Esophagus mucosa (tissue), 1 donor: ENCODE measurements at regions not wholly inside any gene's neighbourhood (a gene's known extent, or its start where the extent isn't known, plus 50 kb on each side); places are given as distances from the start of the nearest gene placed in this dataset.

ENCODE experiments used
- ATAC-seq: fragments of 200-7000 bp; cut with Tn5 transposase; one replicate; pipeline ENCODE4 v1.9.1; 2020
- donor health status: DM: yes; HTN: yes; CAD: no.

DNA sequence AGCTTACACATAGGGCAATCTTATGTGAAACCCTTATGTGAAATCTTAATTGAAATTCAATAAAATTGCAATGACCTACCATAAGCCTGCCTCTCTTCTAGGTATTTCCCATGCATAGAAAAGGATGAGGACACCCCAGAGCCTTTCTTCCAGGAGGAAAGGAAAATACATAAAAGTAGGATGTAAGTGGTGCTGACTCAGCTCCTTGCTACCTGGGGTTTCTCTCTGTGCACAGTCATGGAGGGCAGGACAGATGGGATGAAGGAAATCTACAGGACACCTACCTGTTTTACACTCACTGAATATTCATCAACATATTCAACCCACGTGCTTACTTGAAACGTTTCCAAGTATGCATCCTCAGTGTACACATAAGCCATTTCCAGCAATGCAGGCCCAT, 1299.2 kb upstream of the SLC10A2 start:
- no peak for ATAC-seq

DNA sequence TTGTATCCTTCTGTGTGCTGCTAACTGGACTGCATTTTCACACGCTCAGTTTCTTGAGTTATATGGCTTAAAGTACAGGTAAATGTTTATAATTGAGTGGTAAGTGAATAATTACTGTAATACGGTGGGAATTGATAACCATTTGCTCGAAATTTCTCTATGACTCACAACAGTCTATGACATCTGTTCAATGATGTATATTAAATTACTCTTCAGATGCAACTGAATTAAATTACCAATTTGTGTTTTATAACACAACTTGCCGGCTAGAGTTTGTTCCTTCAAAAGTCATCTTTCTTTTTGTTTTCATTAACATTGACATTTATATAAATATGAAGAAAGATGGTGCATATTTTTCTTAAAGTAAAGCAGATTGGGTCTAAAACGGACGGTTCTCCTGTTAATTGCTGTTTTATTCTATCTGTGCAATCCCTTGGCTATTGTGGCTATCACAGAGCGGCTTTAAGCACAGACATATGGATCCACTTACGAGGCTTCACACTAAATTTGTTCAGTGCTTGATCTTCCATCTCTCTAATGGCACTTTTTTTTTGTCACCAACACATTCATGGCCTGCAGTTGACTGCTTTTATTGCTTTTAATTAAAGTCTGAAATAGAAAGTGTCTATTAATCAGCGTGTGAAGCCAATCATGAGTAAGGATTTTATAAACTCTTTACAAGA, 1291.6 kb upstream of the SLC10A2 start:
- ATAC-seq: no peak

DNA sequence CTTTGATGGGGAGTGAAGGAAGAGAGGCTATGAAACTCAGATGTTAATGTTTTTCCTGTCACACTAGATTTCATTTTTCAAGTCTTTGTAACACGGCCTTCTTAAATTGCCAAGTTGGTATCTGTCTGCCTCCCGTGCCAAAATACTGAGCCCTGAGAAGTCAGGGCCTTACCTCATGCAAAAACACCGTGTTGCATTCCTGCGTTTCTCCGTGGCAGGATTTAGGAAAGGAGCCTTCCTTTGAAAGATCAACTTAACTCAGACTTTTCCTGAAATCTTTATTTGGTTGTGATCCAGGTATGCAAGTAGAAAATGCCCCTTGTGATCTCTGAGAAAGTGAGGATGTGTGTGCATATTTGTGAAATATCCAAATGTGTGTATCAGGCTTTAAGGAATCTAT, 1291.0 kb upstream of the SLC10A2 start:
- no peak for ATAC-seq

DNA sequence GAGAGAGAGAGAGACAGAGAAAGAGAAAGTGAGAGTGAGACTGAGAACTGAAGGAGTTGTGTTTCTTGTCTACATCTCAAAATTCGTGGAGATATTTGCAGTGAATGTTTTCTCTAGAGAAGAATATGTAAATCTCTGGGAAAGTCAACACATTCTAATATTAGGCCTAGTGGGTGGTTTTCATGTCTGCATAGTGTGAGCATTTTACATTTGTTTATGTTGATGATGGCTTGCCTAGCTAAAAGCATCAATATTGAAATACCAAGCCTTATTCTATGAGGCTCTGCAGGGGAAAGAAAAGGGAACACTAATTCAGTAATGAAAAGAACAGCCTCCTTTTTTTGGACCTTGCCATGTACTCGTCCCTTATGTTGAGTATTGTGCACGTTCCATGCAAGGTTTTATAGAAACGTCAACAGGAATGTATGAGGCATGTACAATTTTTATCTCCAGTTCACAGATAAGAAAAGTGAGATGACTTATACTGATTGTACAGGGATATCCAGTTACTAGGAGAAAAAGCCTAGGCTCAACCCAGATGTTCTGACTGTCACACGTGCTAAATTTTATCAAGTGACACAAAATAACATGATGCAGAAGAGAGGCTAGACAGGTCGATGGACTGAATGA, 1288.9 kb upstream of the SLC10A2 start:
- ATAC-seq: no peak

DNA sequence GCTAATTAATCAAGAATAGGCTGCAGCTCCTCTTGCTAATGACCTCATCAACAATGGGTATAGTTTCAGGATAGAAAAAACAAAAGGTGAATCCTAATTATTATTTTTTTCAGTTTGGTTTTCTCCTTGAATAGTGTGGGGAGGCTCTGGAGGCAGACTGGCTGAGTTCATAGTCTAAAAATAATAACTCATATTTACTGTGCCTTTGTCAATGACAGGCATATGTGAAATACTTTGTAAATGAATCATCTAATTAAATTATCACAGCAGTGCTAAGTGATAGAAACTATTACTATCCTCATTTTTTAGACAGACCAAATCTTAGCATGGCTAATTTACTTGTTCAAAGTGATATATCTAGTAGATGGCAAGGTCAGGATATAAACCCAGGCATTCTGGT, 1261.0 kb upstream of the SLC10A2 start:
- ATAC-seq: no peak

DNA sequence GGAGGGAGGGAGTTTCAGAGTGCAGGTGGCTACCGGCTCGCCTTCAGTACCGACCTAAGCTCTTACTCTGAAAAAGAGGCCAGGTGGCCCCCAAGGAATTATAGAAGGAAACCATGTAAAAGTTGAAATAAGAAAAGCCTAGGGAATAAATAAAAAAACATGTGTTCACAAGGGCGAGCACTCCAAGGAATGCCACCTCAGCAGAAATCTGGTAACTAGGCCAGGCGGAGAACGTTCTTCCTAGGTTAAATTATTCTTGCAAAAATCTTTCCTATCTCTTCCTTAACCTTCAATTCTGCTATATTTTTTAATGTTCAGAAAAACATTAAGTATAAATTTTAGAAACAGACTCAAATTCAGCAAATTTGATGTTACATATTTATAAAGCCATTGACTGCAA, 1260.3 kb upstream of the SLC10A2 start:
- no peak for ATAC-seq

DNA sequence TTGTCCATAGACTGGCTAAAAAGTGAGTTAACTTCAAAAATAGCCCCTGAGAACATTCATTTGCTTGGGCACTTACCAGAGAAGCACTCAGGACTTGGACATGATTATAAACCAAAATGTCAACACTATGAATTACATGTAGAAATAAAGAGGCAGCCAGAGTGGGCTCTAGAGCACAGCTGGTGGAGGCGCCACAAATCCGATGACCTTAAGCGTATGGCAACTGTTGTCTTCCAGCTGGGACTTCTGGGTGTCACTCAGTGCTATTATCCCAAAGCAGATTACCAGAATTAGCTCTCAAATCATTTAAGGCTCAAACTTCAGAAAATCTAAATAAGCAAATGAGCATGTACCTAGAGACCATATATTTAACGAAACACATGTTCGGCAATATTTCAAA, 1255.5 kb upstream of the SLC10A2 start:
- no peak for ATAC-seq

DNA sequence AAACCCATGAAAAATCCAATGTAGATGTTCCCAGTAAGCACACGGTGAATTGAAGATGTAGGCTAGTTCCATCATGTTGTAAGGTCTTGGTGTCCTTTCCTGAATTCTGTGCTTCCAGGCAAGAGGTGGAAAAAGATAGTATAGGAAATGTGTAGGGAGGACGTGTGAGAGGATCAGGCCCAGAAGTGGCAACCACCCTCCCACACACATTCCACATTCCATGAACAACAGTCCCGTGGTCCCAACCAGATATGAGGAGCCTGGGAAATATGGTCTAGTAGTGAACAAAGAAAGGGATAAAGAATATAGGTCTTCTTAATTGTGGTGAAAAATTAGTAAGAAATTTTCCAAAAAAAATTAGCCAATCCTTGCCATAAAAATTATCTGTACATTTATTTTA, 1254.2 kb upstream of the SLC10A2 start:
- no peak for ATAC-seq

DNA sequence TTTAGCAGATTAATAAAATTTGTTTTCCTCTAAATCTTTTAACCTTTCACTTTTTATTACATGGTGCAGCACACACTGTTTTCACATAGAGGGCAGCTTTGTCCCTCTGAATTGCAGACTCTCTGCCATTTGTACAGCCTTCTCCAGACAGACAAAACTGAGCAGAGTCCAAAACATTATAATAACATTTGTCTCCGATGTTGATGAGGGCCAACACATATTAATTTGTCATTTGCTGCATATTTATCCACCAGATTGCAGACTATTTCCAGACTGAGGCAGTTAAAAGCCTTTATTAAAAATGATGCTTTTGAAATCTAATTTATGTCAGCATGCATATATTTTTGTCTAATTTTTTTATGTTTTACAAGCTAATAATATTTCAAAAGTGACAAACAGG, 1251.9 kb upstream of the SLC10A2 start:
- no peak for ATAC-seq

DNA sequence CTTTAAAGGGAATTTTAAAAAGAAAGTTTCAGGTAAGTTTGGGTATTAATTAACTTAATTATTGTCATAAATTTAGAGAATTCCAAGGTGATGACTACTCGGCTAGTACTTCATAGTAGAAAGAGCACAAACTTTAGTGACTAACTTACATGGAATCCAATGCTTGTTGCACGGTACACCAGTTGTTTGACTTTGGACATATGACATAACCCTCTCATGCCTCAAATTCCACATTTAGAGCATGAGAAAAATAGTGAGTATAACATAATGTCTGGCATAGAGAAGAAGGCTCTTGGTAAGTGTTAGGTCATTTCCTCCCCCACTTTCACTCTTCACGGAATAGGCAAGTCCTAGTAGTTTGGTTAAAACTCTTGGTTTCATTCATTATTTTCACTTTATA, 1249.4 kb upstream of the SLC10A2 start:
- ATAC-seq: no peak

DNA sequence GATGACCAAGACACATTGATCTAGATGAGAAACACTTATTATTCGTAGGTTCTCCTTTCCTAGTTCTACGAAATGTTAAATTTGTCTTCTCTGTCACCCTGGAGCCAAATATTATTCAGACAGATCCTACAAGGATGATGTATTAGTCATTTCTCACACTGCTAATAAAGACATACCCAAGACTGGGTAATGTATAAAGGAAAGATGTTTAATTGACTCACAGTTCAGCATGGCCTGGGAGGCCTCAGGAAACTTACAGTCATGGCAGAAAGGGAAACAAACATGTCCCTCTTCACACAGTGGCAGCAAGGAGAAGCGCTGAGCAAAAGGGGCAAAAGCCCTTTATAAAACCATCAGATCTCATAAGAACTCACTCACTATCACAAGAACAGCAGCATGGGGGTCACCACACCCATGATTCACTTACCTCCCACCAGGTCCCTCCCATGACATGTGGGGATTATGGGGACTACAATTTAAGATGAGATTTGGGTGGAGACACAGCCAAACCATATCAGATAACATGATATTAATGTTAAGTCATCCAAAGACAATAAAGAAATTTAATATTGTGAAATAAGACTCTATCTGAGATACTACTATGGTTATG, 1248.8 kb upstream of the SLC10A2 start:
- no peak for ATAC-seq

DNA sequence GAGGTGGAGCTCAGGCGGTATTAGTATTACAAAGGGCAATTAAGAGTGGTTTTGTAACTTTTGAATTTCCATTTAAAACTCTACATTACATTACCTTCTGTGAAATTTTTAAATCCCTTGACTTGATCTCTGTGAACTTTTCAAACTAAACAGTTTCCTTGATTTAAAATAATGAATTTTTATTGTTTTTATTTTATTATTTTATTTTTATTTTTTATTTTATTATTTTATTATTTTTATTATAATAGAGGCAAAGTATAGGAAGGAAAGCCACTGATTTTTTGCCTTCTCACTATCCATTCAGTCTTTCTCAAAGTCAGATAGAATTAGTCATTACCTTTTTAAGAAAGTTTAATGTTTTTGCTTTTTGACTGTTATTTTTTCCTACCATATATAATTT, 1248.1 kb upstream of the SLC10A2 start:
- no peak for ATAC-seq

DNA sequence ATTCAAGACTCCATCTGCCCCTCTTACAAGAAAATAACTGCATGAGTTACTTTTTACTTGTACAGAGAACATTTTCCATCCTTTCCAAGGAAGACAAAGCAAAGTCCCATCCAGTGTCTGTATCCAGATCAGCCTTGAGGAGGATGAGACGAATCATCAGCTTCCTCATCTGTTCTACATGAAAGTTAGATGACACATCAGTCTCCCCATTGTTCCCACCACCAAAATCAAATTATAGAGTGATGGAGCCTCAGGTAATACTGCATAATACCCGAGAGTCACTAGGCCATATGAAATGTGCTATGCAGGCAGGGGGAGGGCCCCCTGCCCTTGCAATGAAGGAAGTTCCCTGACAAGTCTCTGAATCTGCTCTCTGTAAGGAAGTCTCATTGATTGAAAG, 1244.6 kb upstream of the SLC10A2 start:
- no peak for ATAC-seq

DNA sequence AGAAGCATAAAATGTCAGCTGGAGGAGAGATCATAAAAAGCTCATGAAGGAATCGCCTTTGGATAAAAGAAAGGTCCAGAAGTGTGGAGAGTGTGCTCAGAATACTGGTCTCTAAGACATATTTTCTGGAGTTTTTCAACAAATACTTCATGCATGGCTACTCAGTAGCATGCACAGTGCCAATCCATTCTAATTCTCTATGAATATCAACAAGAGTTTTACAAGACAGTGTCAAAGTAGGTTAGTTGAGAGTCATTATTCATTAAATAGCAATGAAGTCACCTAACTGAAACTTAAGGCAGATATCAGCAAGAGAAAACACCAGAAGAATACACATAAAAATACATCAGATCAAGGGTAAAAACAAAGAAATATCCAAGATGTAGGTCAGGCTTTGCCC, 1243.2 kb upstream of the SLC10A2 start:
- ATAC-seq: no peak

DNA sequence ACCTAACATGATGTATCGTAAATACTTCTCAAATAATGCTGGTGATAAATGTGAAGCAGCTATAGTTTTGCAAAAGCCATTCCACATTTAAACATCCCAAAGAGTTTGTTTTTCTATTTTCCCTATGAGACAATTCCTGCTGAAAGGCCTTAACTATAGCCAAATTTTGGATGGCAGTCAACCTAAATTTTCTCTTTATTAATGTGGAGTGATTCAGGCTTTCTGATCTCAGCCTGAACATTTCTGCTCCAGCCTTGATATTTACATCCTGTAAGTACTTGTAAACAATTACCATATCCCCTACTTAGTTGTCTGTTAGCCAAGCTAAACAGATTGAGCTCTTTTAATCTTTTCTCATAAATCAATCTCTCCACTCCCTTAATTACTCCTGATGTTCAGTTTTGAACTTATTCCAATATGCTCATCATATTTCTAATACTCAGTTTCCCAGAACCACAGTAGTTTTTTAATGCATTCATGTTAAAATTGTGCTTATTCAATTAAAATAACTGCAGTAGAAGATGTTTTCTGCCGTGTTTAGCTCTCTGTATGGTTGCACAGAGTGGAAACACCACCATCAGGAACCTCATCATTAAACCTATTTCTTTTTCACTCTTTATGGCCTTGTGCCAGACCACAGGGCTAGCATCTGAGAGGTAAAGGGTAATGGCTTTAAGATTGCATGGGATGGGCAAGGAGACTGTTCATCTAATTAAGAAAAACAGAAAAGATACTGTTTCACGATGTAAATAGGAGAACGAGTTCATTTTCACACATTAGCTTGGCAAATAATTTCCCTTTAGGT, 1235.2 kb upstream of the SLC10A2 start:
- no peak for ATAC-seq

DNA sequence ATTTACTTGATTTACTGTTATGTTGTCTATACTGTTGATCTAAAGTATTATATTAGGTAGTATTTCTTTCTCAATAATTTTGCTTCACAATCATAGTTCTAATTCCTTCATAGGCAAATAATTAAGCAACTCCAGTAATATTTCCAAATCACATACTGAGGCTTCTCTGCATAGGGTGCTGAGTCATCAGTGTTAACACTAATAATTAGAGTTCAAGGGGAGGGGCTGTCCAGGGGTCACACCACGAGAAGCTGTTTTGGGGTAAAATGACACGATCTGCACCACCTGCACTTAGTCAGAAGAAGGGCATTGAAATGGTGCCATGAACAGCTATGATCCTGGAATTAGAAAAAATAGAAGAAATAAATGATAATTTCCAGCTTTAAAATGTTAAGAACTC, 1230.9 kb upstream of the SLC10A2 start:
- ATAC-seq: no peak

DNA sequence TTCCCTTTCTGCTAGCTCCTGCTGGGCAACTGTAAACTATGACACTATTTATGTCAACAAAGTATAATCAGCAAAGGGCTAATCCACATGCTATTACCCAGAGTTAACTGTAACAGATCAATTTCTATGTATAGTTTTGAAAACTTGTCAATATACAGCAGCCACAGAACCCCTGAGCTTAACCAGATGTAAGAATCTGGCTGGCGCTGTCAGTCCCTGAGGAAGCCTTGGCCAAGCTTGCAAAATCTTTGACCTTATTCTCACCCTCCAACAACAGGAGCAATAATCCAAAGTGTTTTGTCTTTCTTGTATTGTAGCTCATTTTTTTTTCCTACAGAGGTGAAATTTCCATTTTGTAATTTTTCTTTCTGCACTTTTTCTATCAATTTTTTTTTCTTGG, 1230.1 kb upstream of the SLC10A2 start:
- ATAC-seq: no peak

DNA sequence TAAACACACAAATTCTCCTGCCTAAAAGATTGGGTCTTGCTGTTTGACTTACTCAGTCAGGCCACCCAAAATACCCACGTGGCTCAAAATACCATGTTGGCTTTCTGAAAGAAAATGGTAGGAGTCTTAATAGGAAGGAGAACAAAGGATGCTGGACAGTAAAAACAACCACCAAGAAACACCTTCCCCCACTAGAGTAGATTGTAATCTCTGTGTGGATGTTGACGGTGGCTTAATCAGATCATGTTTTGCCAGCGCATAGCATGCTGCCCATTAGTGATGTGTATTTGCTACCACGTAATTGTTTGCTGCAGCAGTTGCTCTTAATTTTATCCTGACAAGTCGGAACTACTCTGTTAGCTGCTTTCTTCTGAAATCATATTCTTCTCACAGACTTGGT, 1229.3 kb upstream of the SLC10A2 start:
- ATAC-seq: no peak

DNA sequence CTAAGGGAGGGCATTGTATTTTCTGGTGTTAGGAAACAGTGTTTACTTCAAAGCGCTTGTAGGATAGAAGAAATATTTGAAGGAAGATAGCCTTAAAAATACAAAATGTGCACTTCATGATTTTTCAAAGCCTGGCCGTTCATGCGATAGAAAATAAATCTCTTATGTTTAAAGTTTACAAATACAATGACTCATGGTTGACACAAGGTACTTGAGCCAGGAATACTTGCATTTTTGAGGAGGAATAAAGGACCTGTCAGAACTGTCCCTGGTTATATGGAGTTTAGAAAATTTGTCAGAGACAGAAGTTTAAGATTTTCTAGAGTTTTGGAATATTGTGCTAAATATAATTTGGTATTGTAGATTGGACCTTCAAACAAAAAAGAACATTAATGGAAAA, 1223.2 kb upstream of the SLC10A2 start:
- ATAC-seq: no peak

DNA sequence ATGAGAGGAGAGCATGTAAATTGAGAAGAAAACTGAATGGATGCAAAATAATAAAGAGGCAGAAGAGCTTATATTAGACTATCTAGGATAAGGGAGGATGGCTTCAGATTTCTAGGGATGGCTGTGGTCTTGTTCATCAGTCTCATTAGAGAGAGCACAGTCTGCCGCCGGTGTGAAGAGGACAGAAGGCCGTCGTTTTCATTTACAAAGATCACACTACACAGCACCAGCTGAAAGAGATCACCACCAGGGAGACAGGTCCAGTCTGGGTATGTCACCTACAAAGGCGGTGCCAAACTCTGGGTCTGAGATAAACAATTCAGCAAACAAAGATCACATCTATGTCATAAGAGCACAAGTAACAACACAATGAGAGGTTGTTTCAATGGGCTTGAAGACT, 1222.3 kb upstream of the SLC10A2 start:
- no peak for ATAC-seq

DNA sequence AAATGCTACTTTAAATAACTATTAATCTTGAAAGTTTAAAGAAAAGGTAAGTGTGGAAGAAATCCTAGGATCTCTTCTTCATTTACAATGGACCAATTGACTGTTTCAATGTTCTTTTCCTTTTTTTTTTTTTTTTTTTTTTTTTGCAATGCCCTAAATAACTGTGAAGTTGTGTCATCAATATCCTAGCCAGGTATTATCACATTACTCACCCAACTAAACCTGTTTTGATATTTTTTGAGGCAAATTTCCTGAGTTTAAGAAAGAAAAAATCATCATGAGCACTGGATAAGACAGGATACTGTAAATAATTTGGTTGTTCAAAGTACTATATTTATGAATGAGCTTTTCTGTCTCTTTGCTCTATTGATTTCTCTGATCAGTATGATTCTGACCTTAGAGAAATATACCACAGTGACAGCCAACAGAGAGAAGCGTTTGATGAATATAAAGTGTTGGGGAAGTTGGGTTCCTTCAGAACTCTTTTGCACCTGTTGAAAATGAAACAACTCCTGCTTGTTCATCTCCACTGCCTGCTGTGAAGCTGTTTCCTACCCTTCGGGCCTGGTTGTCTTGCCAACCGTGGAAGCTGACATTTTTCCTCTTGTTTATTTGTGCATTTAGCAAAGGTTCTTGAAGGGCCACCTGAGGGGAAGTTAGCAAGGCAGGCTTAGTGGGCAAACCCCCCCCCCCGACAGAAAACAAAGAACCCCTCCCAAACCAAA, 1220.5 kb upstream of the SLC10A2 start:
- no peak for ATAC-seq

DNA sequence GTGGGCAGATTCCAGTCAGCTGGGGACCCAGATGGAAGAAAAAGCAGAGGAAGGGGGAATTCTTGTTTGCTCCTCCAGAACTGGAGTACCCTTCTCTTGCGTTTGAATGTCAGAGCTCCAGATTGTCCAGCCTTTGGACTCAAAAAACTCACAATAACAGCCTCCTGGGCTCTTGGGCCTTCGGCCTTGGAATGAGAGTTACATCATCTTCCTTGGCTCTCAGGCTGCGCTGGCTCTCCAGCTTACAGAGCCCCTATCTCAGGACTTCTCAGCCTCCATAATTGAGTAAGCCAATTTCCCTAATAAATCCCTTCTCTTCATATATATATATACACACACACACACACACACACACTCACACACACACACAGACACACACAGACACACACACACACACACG, 1215.7 kb upstream of the SLC10A2 start:
- no peak for ATAC-seq

DNA sequence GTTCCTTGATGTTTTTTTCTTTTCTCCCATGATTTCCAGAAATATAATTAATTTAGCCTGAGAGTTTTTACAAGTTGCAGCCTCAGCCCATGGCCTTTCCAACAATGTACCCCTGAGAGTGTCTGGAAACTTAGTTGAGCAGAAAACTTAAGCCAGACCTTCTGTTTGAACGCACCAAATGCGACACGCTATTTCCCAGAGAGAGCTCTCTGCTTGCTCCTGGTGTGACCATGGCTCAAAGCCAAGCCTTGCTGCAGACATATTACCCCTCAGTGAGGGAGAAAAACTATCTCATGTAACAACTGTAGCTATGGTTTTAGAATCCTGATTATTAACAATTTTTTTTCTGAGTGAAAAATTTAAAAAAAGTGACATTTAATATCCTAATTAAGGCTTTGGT, 1204.5 kb upstream of the SLC10A2 start:
- no peak for ATAC-seq
